C4-2B (cell line): ENCODE measurements at regions not wholly inside any gene's neighbourhood (a gene's known extent, or its start where the extent isn't known, plus 50 kb on each side); places are given as distances from the start of the nearest gene placed in this dataset.

Experiments
- ZFX ChIP-seq: fragments of 450-650 bp; IDR thresholded peaks from 2 replicates; pipeline ENCODE4 v1.6.1; 2017
- TF ChIP-seq, protein P1 (sequence below): fragments of 450-650 bp; conservative IDR thresholded peaks from 2 replicates; pipeline ENCODE4 v1.5.1; 2017; ENCODE audit warnings: mild to moderate bottlenecking

- TF ChIP-seq, protein P1, sequence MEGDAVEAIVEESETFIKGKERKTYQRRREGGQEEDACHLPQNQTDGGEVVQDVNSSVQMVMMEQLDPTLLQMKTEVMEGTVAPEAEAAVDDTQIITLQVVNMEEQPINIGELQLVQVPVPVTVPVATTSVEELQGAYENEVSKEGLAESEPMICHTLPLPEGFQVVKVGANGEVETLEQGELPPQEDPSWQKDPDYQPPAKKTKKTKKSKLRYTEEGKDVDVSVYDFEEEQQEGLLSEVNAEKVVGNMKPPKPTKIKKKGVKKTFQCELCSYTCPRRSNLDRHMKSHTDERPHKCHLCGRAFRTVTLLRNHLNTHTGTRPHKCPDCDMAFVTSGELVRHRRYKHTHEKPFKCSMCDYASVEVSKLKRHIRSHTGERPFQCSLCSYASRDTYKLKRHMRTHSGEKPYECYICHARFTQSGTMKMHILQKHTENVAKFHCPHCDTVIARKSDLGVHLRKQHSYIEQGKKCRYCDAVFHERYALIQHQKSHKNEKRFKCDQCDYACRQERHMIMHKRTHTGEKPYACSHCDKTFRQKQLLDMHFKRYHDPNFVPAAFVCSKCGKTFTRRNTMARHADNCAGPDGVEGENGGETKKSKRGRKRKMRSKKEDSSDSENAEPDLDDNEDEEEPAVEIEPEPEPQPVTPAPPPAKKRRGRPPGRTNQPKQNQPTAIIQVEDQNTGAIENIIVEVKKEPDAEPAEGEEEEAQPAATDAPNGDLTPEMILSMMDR, result no peak
- no peak for TF ChIP-seq ZFX
These were observed 99.1 kb upstream of the MAP1LC3B2 start for GRCh38 chr12:116459916-116460663.
